ENCODE measurements at regions not wholly inside any gene's neighbourhood (a gene's known extent, or its start where the extent isn't known, plus 50 kb on each side); places are given as distances from the start of the nearest gene placed in this dataset.

DNA sequence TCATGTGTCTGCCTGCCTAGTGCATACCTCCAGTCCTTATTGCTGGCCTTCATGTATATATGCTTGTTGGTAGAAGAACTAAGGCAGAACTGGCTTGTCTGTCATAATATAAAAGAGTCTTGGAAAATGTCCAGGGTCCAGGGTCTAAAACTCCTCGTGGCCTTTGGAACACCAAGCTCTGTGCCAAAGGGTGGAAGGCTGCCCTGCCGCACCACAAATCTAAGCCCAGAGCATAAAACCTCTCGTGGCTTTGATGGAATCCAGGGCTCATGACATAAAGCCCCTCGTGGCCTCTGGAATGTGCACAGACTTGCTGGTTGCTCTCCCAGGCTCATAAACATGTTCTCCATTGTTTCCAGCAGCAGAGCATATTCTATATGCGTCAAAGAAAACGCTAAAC lies 107.9 kb downstream of the BBS10 start:
- no peaks in the 10 kb centered on the region for H3K79me2 ChIP-seq
- no peak overlapping the region for H3K4me2 ChIP-seq (ENCODE audit: low read length)
- TF ChIP-seq, protein P1, sequence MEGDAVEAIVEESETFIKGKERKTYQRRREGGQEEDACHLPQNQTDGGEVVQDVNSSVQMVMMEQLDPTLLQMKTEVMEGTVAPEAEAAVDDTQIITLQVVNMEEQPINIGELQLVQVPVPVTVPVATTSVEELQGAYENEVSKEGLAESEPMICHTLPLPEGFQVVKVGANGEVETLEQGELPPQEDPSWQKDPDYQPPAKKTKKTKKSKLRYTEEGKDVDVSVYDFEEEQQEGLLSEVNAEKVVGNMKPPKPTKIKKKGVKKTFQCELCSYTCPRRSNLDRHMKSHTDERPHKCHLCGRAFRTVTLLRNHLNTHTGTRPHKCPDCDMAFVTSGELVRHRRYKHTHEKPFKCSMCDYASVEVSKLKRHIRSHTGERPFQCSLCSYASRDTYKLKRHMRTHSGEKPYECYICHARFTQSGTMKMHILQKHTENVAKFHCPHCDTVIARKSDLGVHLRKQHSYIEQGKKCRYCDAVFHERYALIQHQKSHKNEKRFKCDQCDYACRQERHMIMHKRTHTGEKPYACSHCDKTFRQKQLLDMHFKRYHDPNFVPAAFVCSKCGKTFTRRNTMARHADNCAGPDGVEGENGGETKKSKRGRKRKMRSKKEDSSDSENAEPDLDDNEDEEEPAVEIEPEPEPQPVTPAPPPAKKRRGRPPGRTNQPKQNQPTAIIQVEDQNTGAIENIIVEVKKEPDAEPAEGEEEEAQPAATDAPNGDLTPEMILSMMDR (IDR thresholded peaks at IDR 0.05) = no peak
- no peak overlapping the region for H3K4me3 ChIP-seq (ENCODE audit: low read depth, low read length)
- H3K9me3 ChIP-seq (ENCODE audit: control insufficient read depth, low read length) = no peaks in the 10 kb centered on the region
- H3K4me1 ChIP-seq = no peaks in the 10 kb centered on the region
- no peak overlapping the region for H3K27ac ChIP-seq
- no peak overlapping the region for H2AFZ ChIP-seq
- no peaks in the 10 kb centered on the region for H3K36me3 ChIP-seq (ENCODE audit: control insufficient read depth, insufficient read depth, low read length)
- no peaks in the 10 kb centered on the region for H3K27me3 ChIP-seq (ENCODE audit: control insufficient read depth, insufficient read depth, low read length)
- H3K9ac ChIP-seq = no peak overlapping the region

DNA sequence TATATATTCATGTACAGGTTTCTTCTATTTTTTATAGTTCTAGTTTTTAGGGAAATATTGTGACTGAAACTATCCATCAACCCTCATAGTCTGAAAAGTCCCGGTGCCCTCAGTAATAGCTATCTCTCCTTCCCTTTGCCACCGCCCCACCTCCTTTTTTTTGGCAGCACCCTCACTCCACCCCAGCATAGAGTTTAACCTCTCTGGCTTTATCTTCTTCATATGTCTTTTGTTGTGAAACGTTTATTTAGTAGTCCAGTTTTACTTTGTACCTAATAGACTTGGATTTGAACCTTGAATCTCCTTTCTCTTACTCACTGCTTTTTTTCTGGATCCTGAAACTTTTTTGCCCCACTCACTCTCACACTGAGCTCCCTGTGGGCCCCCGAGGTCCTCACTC lies 109.5 kb downstream of the BBS10 start:
- no peaks in the 10 kb centered on the region for H3K79me2 ChIP-seq
- no peak overlapping the region for H3K4me3 ChIP-seq (ENCODE audit: low read depth, low read length)
- TF ChIP-seq, protein P1 (IDR thresholded peaks at IDR 0.05) = no peak
- H3K27ac ChIP-seq = no peak overlapping the region
- H2AFZ ChIP-seq = no peak overlapping the region
- H3K4me2 ChIP-seq (ENCODE audit: low read length) = no peak overlapping the region
- H3K4me1 ChIP-seq = no peaks in the 10 kb centered on the region
- H3K27me3 ChIP-seq (ENCODE audit: control insufficient read depth, insufficient read depth, low read length) = no peaks in the 10 kb centered on the region
- H3K9me3 ChIP-seq (ENCODE audit: control insufficient read depth, low read length) = no peaks in the 10 kb centered on the region
- H3K9ac ChIP-seq = no peak overlapping the region
- no peaks in the 10 kb centered on the region for H3K36me3 ChIP-seq (ENCODE audit: control insufficient read depth, insufficient read depth, low read length)

DNA sequence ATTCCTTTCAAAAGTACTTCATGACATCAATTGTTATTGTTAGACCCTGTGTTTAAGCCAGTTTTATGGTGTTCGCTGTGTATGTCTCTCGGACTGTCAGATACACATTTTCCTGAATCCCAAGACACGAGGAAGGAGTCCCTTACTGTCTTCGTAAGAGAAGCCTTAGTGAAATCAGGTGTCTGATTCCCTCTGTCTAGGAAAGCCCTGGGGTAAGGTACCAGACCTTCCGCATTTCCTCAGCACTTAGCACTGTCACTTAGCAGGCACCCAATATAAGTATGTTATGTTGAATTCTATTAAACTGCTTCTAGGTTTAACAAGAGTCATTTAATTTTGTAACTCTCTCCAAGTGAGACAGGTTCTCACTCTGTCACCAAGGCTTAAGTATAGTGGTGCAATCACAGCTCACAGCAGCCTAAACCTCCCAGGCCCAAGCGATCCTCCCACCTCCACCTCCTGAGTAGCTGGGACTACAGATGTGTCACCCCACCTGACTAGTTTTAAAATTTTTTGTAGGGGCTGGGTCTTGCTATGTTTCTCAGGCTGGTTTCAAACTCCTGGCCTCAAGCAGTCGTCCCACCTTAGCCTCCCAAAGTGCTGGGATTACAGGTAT lies 111.0 kb downstream of the BBS10 start:
- Histone ChIP-seq H3K27ac (no peak overlapping the region), H3K27me3 (ENCODE audit: control insufficient read depth, insufficient read depth, low read length) (no peaks in the 10 kb centered on the region)

GRCh38 chr12:76236640-76237039 lies 111.6 kb downstream of the BBS10 start:
- Histone ChIP-seq H3K4me3 (ENCODE audit: low read depth, low read length) (no peak overlapping the region), H3K9me3 (ENCODE audit: control insufficient read depth, low read length) (no peaks in the 10 kb centered on the region), H3K27me3 (ENCODE audit: control insufficient read depth, insufficient read depth, low read length) (no peaks in the 10 kb centered on the region), H3K27ac (no peak overlapping the region), H2AFZ (no peak overlapping the region), H3K4me1 (no peaks in the 10 kb centered on the region), H3K36me3 (ENCODE audit: control insufficient read depth, insufficient read depth, low read length) (no peaks in the 10 kb centered on the region), H3K79me2 (no peaks in the 10 kb centered on the region), H3K9ac (no peak overlapping the region), H3K4me2 (ENCODE audit: low read length) (no peak overlapping the region)
- TF ChIP-seq, protein P1 (IDR thresholded peaks at IDR 0.05) = no peak

More for the DNA sequence above, 111.0 kb downstream of the BBS10 start:
- H3K4me3 ChIP-seq (ENCODE audit: low read depth, low read length) = no peak overlapping the region
- no peaks in the 10 kb centered on the region for H3K79me2 ChIP-seq
- no peak overlapping the region for H3K4me2 ChIP-seq (ENCODE audit: low read length)
- H3K9me3 ChIP-seq (ENCODE audit: control insufficient read depth, low read length) = no peaks in the 10 kb centered on the region
- H3K4me1 ChIP-seq = no peaks in the 10 kb centered on the region
- no peak overlapping the region for H3K9ac ChIP-seq
- H3K36me3 ChIP-seq (ENCODE audit: control insufficient read depth, insufficient read depth, low read length) = no peaks in the 10 kb centered on the region
- TF ChIP-seq, protein P1 (IDR thresholded peaks at IDR 0.05) = no peak
- no peak overlapping the region for H2AFZ ChIP-seq

- H3K36me3 ChIP-seq (ENCODE audit: control insufficient read depth, insufficient read depth, low read length) = no peaks in the 10 kb centered on the region
- H3K4me2 ChIP-seq (ENCODE audit: low read length) = no peak overlapping the region
- H2AFZ ChIP-seq = no peak overlapping the region
- H3K79me2 ChIP-seq = no peaks in the 10 kb centered on the region
- H3K9ac ChIP-seq = no peak overlapping the region
- TF ChIP-seq, protein P1 (IDR thresholded peaks at IDR 0.05) = no peak
- H3K4me1 ChIP-seq = no peaks in the 10 kb centered on the region
- H3K4me3 ChIP-seq (ENCODE audit: low read depth, low read length) = no peak overlapping the region
- H3K27ac ChIP-seq = no peak overlapping the region
- no peaks in the 10 kb centered on the region for H3K27me3 ChIP-seq (ENCODE audit: control insufficient read depth, insufficient read depth, low read length)
- H3K9me3 ChIP-seq (ENCODE audit: control insufficient read depth, low read length) = no peaks in the 10 kb centered on the region
Observed at GRCh38 chr12:76234741-76235140, 113.5 kb downstream of the BBS10 start.

Measured in parathyroid adenoma (tissue), 2 donors.